ENCODE measurements at regions not wholly inside any gene's neighbourhood (a gene's known extent, or its start where the extent isn't known, plus 50 kb on each side); places are given as distances from the start of the nearest gene placed in this dataset.
A peak's percentile ranks its signal among the peaks of the same experiment; 100 is the strongest.

DNA sequence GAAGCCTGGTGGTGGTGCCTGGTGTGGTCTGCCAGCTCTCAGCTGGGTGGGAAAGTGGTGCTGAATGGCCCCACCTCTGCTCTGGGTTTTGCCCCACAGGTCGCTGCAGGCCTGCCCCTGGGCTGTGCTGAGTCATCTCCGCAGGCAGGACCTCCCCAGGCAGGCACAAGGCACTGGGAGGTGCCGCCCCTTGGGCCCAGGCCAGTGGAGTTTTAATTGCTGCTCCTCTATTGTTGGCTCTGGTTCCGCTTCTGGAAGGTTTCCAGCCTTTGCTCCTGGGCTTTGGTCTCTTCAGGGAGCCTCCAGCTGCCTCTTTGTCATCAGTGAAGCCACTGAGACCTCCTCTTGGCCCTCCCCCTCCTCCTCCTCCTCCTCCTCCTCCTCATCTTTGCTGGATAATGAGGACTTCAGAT, 180.3 kb upstream of the GRB10 start:
- no peak for DNase-seq

GRCh38 chr7:50962281-50962883, 179.7 kb upstream of the GRB10 start:
- DNase-seq, result no peak

DNA sequence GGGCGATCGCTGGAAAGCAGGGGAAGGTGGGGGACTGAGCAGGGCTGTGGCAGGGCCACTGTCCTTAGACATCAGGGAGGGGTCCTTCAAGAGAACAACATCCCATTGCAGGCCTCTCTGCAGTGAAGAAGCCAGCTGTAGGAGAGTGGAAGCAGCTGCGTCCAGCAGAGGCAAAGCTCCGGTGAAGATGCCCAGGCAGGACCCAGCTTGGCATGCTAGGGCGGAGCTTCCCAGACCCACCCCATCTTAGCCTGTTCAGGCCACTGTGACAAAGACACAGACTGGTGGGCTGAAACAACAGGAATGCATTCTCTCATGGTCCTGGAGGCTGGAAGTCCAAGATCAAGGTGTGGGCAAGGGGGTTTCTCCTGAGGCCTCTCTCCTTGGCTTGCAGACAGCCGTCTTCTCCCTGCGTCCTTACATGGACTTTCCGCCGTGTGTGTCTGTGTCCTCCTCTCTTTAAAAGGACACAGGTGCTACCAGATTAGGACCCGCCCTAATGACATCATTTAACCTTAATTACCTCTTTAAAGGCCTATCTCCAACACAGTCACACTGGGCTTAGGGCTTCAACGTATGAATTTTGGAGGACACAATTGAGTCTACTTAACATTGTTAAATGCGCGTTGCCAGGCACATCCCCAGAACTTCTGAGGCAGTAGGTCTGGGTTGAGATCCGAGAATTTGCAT, 178.1 kb upstream of the GRB10 start:
- DNase-seq, result no peak

DNA sequence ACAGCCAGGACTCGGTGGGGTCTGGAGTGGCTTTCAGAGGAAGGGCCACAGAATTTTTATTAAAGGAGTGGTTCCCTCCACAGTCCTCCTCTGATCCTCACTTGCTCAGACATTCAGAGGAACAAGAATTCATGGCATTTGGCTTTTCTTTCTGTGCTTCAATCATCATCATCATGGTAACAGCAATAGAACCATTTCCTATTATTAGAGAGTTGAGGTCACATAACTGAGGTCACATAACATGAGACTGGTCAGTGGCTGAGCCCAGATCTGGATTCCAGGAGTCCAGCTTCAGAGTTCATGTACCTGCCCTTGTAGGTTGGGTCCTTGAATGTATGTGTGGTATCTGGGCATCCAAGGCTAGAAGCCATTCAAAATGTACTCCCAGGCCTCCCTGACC, 177.3 kb upstream of the GRB10 start:
- DNase-seq, result no peak

GRCh38 chr7:50959560-50959959, 176.9 kb upstream of the GRB10 start:
- DNase-seq, result no peak

DNA sequence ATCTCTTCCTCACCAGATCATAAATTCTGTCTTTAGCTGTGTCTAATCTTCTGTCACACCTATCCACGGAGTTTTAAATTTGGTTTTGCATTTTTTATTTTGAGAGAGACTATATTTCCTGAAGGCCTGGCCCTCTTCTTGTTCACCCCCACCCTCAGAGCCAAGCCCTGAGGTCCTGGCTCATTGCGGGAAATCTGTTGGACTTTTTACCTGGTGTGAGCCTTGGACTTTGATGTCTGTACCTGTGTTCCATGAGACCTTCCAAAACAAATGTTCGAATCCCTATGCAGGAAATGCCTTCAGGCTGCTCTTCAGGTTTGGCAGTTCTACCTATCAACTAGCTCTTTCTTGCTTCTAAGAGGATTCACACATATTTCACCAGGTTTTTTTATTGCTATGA, 175.2 kb upstream of the GRB10 start:
- DNase-seq, result no peak

GRCh38 chr7:50957431-50957830, 174.7 kb upstream of the GRB10 start:
- DNase-seq, result no peak

DNA sequence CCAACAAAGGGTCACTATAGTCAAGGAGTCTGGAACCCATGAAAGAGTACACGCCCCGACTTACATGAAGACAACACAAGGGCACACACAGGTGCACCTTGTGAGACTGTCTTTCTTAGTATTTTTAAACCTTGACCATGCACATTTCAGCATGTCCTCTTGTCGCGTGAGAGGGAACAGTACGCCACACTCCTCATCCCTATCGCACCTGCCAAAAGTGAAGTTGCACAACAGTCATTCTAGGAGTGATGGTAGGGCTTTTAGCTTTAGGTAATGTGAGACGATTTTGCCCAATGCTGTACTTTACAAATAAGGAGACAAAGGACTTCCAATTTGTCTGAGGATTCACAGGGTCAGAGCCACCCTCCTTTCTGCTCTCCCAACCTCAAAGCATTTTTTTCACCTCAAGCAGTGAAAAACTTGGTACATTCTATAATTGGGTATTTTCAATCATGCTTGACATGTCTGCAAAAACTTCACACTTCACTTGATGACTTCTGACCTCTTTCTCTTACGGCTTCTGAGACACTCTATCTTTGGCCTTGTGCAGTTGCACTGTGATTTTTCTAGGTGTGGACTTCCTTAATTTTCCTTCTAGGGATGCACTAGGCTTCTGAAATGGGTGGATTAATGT, 173.9 kb upstream of the GRB10 start:
- no peak for DNase-seq

DNA sequence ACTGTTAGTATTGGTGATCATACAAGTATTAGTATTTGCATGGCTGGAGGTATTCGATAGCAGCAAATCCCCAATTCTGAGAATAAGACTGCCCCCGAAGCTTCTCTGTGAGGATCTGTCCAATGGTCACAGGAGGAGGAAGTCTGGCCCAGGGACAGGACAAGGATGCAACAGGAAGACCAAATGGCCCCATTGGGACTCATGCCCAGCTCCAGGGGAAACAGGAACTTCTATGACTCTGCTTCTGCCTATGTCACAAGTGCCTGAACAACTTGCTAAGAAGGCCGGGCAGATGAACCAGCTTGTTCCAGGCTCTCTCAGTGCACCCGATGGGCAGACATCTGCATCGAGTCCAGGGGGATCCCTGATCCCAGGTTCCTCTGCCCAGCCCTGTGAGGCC, 172.0 kb upstream of the GRB10 start:
- no peak for DNase-seq

DNA sequence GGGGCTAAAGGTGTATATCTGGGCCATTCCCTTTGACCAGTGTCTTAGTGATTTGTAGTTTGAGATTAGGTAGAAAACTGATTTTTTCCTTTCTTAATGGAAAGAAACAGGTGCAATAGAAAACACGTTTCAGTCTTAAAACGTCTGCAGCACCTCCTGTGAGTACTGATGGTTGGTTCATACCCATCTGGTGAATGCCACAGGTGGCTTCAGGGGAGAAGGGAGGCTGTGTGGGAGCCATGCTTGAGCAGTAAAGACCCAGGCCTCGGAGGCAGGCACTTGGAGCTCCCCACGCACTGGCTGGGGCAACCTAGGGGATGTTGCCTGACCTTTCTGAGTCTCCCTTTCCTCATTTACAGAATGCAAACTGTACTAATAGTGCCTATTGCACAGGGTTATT, 171.5 kb upstream of the GRB10 start:
- no peak for DNase-seq

DNA sequence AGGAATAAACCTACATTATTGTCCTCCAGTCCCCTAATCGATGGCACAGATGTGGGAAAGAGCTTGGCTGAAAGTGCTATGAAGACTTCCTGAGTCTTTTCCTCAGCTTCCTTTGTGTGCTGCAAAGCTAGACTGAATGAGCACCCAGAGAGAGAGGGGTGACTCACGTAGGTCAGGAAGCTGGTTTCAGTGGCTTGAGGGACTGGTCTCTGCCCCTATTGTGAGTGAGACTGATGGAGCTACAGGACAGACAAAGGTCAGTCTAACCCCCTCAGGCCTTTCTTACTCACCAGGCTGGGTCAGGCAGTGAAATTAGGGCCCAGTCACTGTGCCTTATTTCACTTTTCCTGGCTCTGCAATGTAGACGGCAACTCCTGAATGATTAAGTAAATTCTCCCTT, 171.1 kb upstream of the GRB10 start:
- no peak for DNase-seq

DNA sequence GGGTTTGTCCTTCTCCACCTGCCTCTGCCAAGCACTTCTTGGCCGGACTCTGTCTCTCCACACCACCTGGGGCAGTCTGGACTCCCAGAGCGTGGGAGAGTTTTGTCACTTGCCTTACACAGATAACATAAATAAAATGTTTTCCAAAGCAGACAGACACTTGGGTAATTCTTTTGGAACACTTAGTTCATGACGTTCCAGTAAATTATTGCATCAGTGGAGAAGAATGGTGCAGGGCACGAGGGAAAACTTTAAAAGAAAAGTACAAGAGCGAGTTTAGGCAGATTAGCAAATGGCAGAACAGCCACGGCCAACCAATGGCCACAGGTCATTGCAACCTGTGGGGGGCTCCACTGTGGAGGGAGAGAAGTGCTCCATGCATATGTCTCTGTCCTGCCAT, 170.6 kb upstream of the GRB10 start:
- DNase-seq, result no peak

- DNase-seq, result no peak
Measured at GRCh38 chr7:50952544-50952943, 169.8 kb upstream of the GRB10 start.

- no peak for DNase-seq
Measured at GRCh38 chr7:50952120-50952519, 169.4 kb upstream of the GRB10 start.

GRCh38 chr7:50943482-50943881, 160.8 kb upstream of the GRB10 start:
- DNase-seq, result no peak

- no peak for DNase-seq
Measured at GRCh38 chr7:50941525-50941924, 158.8 kb upstream of the GRB10 start.

- no peak for DNase-seq
Measured at GRCh38 chr7:50940621-50941020, 157.9 kb upstream of the GRB10 start.

DNA sequence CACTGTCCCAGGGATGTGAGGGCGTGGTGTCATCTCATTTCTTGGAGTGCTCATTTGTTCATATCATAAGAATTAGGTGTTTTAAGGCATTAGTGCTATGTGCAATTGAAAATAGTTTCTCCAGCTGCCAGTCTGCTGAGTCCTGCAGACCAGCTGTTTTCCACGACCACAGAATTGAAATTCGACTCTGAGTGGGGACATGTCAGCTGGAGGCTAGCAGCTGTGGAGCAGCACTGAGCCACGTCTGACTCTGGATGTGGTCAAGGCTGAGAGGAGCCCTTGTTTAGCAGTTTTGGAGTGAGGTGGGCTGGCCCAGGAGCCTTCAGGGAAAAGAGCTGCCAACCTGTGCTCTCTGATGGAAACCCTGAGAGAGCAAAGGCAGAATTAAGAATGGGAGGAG, 156.3 kb upstream of the GRB10 start:
- DNase-seq, result no peak

DNA sequence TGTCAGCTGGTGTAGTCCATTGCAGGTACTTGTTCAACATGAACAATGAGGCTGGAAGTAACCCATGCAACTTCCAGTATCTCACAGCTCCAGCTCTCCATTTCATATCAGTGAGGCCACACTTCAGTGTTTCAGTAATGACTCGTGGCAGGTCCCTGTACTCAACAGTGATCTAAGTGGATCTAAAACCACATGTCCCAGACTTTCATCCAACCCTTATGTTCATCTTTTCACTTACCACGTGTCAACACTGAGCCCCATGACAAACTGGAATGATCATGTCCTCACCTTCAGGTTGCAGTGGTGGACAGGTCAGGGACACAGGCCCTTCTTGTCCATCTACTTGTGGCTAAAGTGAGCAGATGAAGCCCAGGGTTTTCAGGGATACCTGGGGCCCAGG, 155.0 kb upstream of the GRB10 start:
- no peak for DNase-seq

GRCh38 chr7:50926049-50926448, 143.4 kb upstream of the GRB10 start:
- no peak for DNase-seq

GRCh38 chr7:50923476-50923875, 140.8 kb upstream of the GRB10 start:
- no peak for DNase-seq

GRCh38 chr7:50921114-50921813, 138.6 kb upstream of the GRB10 start:
- peak in 1 of 2 donors; percentile 17 for DNase-seq

GRCh38 chr7:50920031-50920635, 137.4 kb upstream of the GRB10 start:
- no peak for DNase-seq

DNA sequence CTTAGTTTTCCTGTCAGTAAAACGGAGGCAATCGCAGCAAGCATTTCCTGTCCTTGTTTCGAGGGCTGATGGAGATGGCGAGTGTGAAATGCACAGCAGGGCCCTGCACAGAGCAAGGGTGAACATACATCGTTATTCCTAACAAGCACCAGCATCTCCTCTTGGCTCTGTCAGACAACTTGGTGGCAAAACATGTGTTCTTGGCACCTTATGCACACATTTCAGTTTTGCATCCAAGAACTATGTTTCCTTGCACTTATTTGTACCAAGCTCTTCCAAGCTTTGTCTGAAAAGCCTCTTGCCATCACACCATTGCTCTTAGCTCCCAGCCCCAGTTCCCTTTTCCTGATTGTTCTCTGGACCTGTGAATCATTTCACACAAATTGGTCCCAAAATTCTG, 132.9 kb upstream of the GRB10 start:
- no peak for DNase-seq
